HG03575 (cell line): ENCODE measurements at regions not wholly inside any gene's neighbourhood (a gene's known extent, or its start where the extent isn't known, plus 50 kb on each side); places are given as distances from the start of the nearest gene placed in this dataset.

Source experiments
- ATAC-seq: cut with Tn5 transposase; IDR thresholded peaks from one replicate; pipeline ENCODE4 v1.9.1; 2021; ENCODE audit not compliant: unreplicated experiment, insufficient number of reproducible peaks, low FRiP score; ENCODE audit errors: extremely low read depth

DNA sequence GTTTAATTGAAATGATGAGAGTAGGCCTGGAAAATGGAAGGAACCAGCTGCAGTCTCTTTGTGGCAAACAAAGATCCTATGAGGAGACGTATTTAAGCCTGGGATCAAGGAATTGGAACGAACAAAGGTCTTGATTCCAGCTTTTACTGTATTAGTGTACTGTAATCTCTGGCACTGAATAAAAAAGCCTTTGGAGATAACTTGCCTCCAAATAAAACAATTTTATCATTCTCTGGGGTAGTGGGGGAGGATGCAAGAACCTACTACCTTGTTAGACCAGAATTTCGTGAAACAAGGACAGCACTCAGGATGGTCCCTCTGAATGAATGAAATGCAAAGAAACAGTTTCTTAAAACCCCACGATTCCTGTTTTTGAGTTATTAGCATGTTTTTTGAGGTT lies 134.2 kb downstream of the RWDD3 start:
- no peak for ATAC-seq

DNA sequence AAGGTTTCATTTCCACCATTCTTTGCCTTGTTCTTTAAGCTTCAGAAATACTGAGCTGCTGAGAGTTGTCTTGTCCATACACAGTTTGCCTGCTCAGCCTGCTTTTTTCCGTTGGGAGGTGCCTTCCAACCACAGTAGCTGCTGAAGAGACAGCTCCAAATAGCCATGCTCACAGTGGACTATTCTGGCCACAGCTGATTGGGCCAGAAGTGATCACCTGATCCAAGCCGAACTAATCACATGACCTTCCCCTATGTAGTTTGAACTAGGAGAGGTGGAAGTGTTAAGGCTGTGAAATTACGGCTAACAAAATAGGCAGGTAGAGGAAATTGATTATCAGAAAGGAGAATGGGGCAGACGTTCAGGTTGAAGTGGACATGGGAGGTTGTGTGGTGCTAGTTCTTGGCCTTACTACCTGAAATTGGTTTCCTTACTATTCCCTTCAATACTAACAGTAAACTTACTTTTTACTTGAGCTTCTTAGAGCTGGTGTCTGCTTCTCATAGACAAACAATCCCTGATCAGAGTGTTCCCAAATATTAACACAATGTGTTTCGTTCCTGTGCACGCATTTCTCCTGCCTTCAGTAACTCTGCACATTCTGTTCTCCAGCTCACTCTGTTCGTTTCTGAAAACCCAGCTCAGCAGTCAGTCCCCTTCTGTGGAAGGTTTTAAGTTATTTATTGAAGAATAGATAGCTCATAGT lies 136.1 kb downstream of the RWDD3 start:
- no peak for ATAC-seq

DNA sequence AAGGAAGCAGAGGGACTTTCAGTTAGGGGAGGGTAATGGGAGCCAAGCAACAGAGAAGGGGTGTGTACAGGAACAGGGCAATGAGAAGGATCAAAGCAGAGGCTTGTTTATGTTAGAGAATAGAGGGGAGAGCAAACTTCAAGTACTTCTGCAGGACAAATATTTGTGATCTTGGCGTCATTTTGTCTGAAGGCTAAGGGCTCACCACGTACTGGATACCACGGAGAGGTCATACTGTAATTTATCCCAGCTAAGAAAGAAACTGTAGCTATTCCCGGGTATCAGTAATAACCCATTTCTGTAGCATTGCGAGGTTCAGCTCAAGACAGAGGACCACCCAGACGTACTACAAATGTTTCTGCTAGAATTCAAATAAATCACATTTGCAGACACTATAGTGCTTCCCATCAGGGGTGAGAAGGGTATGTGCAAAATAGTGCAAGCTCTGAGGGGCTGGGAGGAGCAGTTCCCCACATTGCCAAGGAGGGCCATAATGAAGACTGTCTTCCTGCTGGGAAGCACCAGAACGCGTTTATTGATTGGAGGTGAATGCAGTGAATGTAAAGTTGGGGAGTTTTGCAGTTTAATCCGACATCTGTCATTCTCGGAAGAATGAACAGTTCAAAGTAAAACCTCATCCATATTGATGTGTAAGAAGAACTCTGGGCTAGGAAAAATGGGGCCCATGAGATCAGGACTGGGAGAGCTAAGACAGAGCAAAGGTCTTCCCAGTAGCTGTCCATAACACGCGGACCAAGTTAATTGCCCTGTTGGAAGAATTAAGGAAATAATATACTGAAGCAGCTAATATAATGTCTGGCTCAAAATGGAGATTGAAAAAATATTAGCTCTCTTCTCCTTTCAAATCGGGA lies 136.9 kb downstream of the RWDD3 start:
- no peak for ATAC-seq

DNA sequence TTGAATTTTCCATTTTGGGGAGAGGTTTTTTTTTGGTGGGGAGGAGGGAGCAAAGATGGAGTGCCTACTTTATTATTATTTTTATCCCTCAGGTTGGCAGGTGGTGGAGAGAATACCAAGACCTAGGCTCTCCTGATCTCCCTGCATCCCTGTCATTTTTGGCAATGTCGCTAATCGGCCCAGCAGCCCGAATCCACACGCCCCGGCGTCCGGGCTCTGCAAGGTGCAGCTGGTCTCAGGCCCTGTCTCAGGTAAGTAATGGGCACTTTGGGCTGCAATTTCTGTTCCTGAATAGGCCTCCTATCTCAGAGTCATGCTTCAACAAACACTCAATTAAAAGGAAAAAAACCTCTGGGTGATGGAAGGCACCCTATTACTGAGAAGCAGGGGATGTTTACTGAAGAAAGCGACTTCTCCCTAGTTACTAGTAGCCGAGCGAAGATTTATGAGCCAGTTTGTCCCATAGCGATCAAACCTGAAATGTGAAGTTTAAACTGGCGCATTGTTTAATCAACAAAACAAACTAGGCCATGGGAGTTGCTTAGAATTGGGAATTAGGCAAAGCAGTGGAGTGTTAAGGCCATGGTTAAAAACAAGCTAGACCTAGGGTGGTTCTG lies 137.8 kb downstream of the RWDD3 start:
- ATAC-seq: no peak

DNA sequence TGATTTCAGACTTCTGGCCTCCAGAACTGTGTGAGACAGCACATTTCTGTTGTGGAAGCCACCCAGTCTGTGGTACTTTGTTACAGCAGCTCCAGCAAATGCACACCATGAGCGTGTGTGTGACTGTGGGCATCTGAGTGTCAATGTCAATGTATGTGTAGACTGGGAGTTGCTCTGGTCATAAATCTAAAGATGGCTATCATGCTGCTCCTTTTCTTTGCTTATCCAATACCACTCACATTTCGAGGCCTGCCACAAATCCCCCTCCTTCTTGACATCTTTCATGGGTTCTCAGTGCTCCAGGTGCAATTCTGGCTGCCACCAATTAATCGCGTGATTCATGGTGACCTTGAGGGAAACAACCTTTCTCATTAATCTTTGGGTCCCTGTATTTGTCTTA lies 141.2 kb downstream of the RWDD3 start:
- no peak for ATAC-seq

DNA sequence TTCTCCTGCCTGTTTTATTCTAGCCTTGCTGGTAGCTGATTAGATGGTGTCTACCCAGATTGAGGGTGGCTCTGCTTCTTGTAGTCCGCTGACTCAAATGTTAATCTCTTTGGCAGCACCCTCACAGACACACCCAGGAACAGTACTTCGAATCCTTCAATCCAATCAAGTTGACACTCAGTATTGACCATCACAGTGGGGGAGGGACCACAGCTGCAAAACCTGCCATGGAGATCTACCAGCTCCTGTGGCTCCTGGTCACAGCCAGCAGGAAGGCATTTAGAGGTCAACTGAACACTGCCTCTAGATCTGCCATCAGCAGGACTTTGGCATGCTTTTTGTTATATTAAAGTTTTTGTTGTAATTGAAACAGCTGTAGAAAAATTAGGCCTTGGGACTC lies 146.9 kb downstream of the RWDD3 start:
- no peak for ATAC-seq

DNA sequence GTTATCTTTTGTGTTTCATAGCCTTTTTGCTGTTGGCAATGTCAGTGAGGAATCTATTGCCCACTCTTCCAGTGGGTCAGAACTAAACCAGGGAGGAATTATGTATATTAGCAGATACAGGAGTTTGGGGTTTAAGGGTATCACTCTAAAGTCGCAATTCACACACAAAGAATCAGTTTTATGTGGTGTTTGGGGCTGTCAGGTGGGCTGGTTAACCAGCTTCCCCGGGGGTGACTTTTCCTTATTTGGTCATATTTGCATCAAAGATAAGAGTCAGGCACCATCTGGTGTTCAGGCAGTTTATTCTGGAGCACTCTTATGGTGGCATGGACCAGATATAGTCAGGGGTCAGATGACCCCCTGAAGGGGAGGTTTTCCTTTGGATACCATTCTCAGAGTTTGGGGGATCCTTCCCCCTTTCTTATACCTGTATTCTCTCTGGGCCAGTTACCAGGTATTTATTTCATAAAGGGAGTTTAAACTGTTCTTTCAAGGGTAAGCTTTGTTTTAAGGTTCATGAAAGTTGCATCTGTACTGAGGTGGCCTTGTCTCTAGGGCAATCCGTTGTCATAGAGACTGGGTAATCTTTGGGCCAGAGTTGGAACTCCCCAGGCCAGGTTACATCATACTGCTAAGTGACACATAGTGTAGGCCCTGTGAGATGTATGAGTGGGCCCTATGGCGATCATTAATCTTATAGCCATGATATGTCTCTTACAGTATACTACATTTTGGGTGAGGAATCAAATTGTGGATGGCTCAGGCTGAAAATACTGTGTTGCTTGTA lies 148.2 kb downstream of the RWDD3 start:
- ATAC-seq: no peak

DNA sequence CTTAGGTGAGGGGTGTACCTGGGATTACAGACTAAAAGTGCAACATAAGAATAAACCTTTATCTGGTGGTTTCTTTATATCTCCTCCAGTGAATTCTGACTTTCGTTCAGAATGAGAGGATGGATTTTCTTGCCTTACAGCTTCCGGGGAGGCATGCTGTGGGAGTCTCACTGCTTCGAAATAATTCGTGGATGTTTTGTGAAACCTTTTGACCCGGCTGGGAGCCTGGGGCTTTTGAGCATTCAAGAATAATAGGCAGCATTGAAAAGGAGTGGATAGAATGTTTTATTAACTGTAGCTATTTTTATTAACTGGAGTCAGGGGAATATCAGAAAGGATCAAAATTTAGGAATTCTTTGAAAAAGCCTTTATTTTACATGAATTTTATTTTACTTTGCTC lies 149.1 kb downstream of the RWDD3 start:
- no peak for ATAC-seq

DNA sequence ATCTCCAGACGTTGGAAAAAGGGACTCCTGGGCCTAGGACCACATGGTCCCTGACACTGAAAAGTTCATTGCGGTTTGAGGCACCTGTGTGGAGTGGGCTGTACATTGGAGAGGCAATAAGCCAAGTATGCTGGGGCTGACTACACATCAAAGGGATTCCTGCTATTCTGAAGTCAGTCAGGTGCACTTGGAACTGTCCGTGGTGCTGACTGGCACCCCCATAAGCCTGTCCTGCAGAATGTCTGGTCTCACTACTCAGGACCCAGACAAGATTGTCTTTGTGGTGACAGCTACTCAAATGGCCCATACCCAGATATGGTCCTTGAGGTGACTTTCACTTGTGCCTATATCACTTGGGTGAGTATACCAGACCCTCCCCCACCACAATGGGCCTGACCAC lies 150.6 kb downstream of the RWDD3 start:
- no peak for ATAC-seq

DNA sequence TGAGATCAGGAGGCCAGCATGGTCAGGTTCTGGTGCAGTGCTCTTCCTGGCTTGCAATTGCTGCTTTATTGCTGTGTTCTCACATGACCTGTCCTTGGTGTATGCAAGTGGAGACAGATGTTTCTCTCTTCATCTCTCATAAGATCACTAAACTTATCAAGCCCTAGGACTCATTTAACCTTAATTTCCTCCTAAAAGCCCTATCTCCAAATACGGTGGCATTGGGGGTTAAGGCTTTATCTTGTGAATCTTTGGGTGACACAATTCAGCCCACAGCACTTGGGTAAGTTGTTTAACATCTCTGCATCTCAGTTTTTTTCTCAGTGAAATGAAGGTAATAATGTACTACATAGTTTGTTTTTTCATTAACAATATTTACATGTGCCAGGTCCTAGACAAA lies 152.4 kb downstream of the RWDD3 start:
- no peak for ATAC-seq

DNA sequence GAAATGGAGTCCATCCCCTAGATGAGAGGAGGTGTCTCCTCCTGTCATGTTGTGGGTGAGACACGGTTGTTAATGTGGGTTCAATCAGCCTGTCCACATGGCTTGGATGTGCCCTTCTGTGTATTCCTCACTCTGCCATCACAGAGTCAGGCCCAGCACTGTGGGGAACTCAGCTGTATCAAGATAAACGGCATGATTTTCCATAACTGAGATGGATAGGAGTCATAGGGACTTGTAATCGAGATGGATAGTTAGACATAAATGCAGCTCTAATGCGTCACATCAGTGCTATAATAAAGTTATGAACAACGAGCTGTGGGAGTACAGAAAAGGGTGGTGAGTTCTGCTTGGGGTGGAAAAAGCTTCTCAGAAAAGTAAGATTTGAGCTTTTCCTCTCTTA lies 152.9 kb downstream of the RWDD3 start:
- no peak for ATAC-seq

DNA sequence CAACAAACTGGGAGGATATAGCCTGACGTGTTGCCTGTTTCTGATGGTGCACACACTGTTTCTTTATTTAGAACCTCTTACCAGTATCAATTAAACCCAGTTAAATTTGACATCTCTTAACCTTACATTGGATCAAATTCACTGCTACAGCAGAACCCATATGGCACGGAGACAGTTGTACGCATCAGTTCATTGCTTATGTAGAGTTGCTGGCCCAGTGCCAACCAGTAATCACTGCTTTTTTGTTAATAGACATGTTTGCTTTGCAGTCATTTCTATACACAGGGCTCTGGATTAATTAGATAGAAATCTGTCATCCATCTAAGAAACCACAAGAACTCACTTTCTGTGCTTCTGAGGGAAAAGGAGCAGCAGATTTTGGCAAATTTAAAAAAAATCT lies 154.0 kb downstream of the RWDD3 start:
- ATAC-seq: no peak

DNA sequence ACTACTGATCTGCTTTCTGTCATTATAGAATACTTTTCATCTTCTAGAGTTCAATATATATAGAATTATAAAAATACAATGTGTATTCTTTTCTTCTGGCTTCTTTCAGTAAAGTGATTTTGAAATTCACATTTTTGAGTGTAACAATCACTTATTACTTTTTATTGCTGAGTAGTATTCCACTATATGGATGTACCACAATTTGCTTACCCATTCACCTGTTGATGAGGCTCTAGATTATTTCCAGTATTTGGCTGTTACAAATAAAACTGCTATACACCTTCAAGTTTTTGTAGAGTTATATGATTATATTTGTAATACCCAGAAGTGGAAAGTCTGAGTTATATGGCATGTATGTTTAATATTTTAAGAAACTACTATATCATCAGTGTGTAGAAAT lies 159.4 kb downstream of the RWDD3 start:
- no peak for ATAC-seq

DNA sequence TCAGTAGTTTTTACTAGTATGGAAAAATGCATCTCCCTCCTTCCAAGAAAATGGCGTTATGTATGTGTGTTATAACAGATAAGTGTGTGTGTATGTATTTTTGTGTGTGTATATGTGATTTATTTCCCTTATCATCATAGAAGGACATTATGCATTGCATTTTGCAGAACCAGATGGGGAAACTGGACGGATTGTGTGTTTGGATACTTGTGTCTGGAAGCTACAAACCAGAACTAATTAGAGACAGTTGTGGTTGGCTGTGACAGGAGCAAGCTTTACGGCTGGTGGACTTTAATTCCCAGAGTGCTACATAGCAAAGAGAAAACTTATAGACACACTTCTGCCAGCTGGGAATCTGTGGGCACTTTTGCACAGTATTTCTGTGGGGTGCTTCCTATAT lies 162.5 kb downstream of the RWDD3 start:
- no peak for ATAC-seq

DNA sequence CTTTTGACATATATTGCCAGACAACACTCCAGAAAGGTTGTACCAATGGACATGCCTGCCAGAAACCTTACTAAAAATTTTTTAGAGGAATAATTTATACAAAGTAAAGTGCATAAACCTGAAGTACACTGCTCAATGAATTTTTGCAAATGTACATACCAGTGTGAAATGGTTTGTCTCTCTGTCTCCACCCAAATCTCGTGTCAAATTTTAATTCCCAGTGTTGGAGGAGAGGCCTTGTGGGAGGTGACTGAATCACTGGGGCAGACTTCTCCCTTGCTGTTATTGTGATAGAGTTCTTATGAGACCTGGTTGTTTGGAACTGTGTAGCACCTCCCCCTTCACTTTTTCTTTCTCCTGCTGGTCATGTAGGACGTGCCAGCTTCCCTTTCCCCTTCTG lies 168.8 kb downstream of the RWDD3 start:
- ATAC-seq: no peak

DNA sequence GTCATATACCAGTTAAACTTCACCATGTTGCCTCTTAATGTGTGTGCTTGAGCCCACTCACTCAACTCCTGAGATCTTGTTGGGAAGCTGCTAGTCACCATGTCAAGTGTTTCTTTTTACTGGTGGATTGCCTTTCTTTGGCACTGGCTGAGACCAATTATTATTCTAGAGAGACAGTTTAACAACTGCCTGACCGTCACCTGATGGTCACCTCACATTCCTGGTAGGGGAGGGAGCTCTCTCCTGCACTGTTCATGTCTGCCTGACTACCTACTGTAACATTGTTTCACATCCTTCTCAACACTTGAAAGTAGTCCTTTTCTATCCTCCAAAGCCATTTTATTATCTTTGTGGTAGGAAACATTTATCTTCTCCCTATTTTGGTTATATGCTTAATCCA lies 172.3 kb downstream of the RWDD3 start:
- ATAC-seq: no peak

DNA sequence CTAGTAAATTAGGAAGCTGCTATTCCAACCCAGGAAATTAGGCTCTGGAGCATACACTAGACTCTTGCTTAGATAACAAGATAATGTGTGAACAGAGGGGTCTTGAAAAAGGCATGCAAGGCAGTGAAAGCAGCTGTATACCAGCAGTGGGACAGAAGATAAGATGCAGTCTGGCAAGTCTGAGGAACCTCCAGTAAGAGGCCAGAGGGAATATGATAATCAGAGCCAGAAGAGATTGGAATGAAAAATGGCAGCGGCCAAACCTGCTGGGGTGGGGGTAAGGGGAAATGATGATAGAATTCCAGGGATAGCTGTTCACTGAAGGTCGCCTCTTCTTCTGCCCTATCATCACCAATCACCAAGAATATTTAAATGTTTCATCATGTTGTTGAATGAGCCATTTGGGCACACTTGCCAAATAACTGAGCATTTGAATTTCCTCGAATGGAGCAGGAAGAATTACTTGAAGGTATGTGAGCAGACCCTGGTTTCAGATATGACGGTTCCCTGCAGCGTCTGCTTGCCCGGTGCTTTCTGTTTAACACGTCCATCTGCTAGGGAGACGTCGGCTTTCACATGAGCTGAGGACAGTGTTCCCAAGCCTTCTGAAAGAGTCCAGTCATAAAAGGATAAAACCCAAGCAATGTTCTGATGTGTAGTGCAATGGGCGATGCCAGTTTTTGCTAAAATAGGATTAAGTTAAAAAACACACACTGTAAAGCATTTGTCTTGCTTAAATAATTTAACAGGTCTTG lies 173.3 kb downstream of the RWDD3 start:
- no peak for ATAC-seq

DNA sequence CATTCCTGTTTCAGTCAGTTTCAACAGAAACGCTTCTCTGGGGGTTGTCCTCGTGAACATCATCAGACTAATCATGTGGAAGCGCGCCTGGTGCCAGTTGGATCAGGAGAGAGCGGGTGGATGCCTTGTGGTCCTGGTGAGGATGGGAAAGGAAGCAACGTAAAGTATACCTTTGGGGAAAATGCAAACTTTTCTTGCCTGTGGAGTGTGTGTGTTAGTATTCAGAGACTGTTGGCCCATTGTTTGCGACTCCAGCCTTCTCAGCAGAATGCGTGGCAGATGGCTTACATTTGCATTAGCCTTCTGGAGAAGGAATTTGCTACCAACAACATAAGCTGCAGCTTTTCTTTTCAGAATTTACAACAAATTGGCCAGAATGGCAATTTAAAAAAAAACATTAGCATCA lies 173.9 kb downstream of the RWDD3 start:
- no peak for ATAC-seq
